Muscle layer of duodenum (tissue), 2 donors: ENCODE measurements at regions not wholly inside any gene's neighbourhood (a gene's known extent, or its start where the extent isn't known, plus 50 kb on each side); places are given as distances from the start of the nearest gene placed in this dataset.
"Not testable (repeated sequence)": the region's sequence is repeated elsewhere in the genome, so short reads cannot be mapped to it uniquely, and the experiment has no call there.

Experiments used
- H3K27ac ChIP-seq: one replicate; pipeline ENCODE4 v1.7.0; 2013; ENCODE audit warnings: mild to moderate bottlenecking, low read length
- H3K27me3 ChIP-seq: one replicate; pipeline ENCODE4 v1.7.0; 2013; ENCODE audit warnings: low read depth, mild to moderate bottlenecking, control low read depth, low read length
- H3K36me3 ChIP-seq, 2 donors: one replicate each; pipeline ENCODE4 v1.7.0; 2013; ENCODE audit warnings: low read length in 2 of 2, control low read depth in 1 of 2, mild to moderate bottlenecking in 1 of 2; ENCODE audit not compliant: insufficient read depth in 2 of 2, control insufficient read depth in 1 of 2
- H3K4me1 ChIP-seq, 2 donors: one replicate each; pipeline ENCODE4 v1.7.0; 2013; ENCODE audit warnings: low read length in 2 of 2, mild to moderate bottlenecking in 2 of 2, control low read depth in 1 of 2, moderate library complexity in 1 of 2; ENCODE audit not compliant: insufficient read depth in 2 of 2, control insufficient read depth in 1 of 2
- H3K4me3 ChIP-seq, 2 donors: one replicate each; pipeline ENCODE4 v1.7.0; 2013; ENCODE audit warnings: low read length in 2 of 2, low read depth in 1 of 2, mild to moderate bottlenecking in 1 of 2
- H3K9me3 ChIP-seq, 2 donors: one replicate each; pipeline ENCODE4 v1.7.0; 2013; ENCODE audit warnings: low read length in 2 of 2, control low read depth in 1 of 2, mild to moderate bottlenecking in 1 of 2; ENCODE audit not compliant: control insufficient read depth in 1 of 2
- donor health status: healthy.

DNA sequence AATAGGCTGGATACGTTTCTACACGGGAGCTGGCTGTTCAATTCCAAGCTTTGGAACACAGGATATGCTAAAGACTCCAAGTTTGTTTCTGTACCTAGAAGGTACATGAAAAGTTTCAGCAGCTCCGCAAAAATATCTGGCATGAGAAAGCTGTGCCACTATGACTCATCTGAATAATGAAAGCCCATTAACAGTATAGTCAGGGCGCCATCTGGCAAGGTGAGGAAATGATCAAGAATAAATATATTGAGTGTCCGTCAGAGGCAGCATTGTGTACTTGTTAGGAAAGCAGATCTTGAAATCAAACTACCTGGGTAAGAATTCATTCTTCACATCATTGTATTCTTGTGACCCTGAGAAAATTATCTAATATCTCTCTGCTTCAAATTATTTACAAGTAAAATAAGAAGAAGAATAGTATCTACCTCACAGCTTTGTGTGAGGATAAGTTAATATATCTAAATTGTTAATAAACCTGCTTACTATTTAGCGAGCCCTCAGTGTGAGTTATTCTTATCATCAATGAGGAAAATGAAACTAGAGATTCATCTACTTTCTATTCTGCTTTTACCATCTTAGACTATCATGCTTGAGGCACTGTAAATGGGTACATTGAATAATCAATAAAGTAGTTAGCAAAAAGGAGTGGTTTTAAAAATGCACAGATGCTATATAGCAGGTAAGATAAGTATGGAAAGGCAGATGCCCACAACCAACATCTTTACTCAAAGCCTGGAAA is 53.5 kb downstream of the FSCB start:
- H3K36me3 ChIP-seq = no peaks in the 10 kb centered on the region
- no peaks in the 10 kb centered on the region for H3K4me1 ChIP-seq
- no peak overlapping the region for H3K4me3 ChIP-seq
- H3K9me3 ChIP-seq = peaks cover 7 to 8% of the 10 kb centered on the region in 2 donors
- H3K27me3 ChIP-seq = no peaks in the 10 kb centered on the region
- no peak overlapping the region for H3K27ac ChIP-seq

DNA sequence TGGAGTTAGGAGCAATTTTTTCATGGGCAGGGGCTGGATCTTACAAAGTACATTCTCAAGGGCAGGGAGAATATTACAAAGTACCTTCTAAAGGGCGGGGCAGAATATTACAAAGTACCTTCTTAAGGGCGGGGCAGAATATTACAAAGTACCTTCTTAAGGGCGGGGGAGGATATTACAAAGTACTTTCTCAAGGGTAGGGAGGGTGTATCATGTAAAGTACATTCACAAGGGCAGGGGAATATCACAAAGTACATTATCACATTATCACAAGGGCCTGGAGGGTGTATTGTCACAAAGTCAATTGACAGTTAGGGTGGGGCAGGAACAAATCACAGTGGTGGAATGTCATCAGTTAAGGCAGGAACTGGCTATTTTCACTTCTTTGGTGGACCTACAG is 56.9 kb downstream of the FSCB start:
- H3K27me3 ChIP-seq, H3K27ac ChIP-seq, H3K4me1 ChIP-seq, H3K36me3 ChIP-seq, H3K4me3 ChIP-seq, H3K9me3 ChIP-seq: not testable (repeated sequence)

DNA sequence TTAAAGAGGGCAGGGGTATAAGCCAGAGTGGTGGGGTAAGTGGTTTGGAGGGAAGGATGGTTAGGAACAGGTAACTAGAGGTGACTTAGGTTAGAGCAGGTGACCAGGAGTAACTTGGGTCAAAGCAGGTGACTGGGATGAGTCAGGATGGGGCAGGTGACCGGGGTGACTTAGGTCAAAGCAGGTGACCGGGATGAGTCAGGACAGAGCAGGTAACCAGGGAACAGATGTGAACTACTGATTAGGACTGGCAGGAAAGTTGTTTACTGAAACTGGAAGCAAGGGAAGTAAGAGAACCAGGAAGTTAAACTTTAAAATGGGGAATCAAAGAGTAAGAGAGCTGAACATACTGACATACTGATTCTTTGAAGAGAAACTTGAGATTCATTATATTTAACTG is 57.4 kb downstream of the FSCB start:
- Histone ChIP-seq H3K4me1 (no peaks in the 10 kb centered on the region), H3K27ac (no peak overlapping the region), H3K9me3 (no peaks in the 10 kb centered on the region), H3K27me3 (no peaks in the 10 kb centered on the region), H3K36me3 (no peaks in the 10 kb centered on the region), H3K4me3 (no peak overlapping the region)

DNA sequence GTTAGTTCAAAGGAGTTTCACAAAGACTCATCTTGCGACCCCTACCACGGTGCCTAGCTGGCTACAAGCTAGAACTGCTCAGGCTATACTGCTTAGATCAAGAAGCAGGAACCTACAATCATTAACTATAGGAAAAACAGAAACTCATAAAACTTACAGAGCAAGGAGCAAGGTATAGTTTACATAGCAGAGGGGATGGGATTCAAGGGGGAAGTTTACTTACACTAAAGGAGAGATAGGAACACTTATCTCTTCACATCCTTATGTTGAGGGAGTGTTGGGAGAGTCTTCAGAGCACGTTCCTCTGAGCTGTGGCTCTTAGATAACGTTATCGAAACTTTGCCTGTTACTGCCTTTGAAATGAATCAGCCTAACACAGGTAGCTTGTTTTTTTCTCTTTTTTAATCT is 58.1 kb downstream of the FSCB start:
- Histone ChIP-seq H3K9me3 (no peaks in the 10 kb centered on the region), H3K27ac (no peak overlapping the region), H3K27me3 (no peaks in the 10 kb centered on the region), H3K4me3 (no peak overlapping the region), H3K36me3 (no peaks in the 10 kb centered on the region), H3K4me1 (no peaks in the 10 kb centered on the region)

- H3K4me1 ChIP-seq = no peaks in the 10 kb centered on the region
- H3K9me3 ChIP-seq = no peaks in the 10 kb centered on the region
- no peak overlapping the region for H3K4me3 ChIP-seq
- H3K36me3 ChIP-seq = no peaks in the 10 kb centered on the region
- no peaks in the 10 kb centered on the region for H3K27me3 ChIP-seq
- no peak overlapping the region for H3K27ac ChIP-seq
Observed at GRCh38 chr14:44446965-44447364, 60.1 kb downstream of the FSCB start.

GRCh38 chr14:44444454-44444853 is 62.6 kb downstream of the FSCB start:
- Histone ChIP-seq H3K9me3 (no peaks in the 10 kb centered on the region), H3K27me3 (no peaks in the 10 kb centered on the region), H3K4me3 (no peak overlapping the region), H3K36me3 (no peaks in the 10 kb centered on the region), H3K27ac (no peak overlapping the region), H3K4me1 (no peaks in the 10 kb centered on the region)

DNA sequence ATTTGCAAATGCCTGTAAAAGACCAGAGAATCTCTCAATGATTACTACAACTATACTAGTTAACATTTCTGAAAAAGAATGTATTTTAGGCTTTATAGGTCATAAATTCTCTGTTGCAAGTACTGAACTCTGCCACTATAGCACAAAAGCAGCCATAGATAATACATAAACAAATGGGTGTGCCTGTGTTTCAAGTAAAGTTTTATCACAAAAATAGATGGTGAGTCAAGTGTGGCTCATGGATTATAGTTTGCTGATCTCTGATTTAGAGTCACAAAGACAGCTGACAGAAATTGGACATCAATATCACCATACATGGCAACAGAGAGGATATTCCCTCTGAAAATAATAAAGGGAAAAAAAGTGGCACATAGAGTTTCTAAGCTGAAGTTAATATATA is 68.1 kb downstream of the FSCB start:
- Histone ChIP-seq H3K4me1 (no peaks in the 10 kb centered on the region), H3K9me3 (no peaks in the 10 kb centered on the region), H3K27ac (no peak overlapping the region), H3K27me3 (no peaks in the 10 kb centered on the region), H3K4me3 (no peak overlapping the region), H3K36me3 (no peaks in the 10 kb centered on the region)

- H3K36me3 ChIP-seq = no peaks in the 10 kb centered on the region
- H3K9me3 ChIP-seq = no peaks in the 10 kb centered on the region
- H3K4me3 ChIP-seq = no peak overlapping the region
- H3K27ac ChIP-seq = no peak overlapping the region
- no peaks in the 10 kb centered on the region for H3K4me1 ChIP-seq
- no peaks in the 10 kb centered on the region for H3K27me3 ChIP-seq
Observed at GRCh38 chr14:44438221-44438620, 68.9 kb downstream of the FSCB start.

GRCh38 chr14:44436458-44436857 is 70.6 kb downstream of the FSCB start:
- no peaks in the 10 kb centered on the region for H3K36me3 ChIP-seq
- H3K27ac ChIP-seq = no peak overlapping the region
- H3K27me3 ChIP-seq = no peaks in the 10 kb centered on the region
- no peaks in the 10 kb centered on the region for H3K4me1 ChIP-seq
- no peak overlapping the region for H3K4me3 ChIP-seq
- H3K9me3 ChIP-seq = no peaks in the 10 kb centered on the region

DNA sequence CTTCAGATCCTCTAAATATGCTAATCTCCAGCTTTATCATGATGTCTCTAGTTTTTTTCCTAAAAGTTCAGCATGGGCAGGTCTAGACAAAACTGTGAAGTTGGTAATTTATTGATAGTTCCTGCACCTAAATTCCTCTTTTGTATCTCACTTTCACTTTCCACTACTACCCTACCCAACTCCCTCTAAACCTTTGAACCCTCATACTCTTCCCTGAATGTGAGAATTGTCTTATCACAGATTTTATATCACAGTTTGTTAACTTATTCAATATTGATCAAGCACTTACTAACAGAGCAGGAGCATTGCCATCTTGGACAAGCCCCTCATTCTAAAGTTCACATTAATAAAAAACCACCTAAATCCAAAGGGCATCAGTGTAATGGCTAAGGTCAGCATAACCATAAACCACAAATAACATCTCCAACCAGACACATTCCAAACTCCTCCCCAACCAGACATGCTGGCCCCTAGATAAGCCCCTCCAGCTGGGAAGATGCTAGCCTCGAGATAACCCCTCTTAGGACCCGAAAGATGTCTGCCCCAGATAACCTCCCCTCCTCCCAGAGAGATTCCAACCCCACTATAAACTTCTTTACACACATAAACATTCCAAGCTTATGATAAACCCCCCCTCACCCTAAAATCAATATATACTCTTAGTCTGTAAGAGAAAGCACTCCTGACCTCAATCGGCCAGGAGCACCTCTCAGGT is 78.7 kb downstream of the FSCB start:
- Histone ChIP-seq H3K9me3 (peaks cover 0 to 6% of the 10 kb centered on the region in 2 donors), H3K27me3 (no peaks in the 10 kb centered on the region), H3K36me3 (no peaks in the 10 kb centered on the region), H3K27ac (no peak overlapping the region), H3K4me3 (no peak overlapping the region), H3K4me1 (no peaks in the 10 kb centered on the region)

DNA sequence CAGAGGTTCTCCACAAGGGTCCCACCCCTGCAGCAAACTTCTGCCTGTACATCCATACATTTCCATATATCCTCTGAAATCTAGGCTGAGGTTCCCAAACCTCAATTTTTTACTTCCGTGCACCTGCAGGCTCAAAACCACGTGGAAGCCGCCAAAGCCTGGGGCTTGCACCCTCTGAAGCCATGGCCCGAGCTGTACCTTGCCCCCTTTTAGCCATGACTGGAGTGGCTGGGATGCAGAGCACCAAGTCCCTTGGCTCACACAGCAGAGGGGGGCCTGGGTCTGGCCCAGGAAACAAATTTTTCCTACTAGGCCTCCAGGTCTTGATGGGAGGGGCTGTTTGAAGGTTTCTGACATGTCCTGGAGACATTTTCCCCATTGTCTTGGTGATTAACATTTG is 84.4 kb downstream of the FSCB start:
- peaks cover 0 to 6% of the 10 kb centered on the region in 2 donors for H3K9me3 ChIP-seq
- H3K4me1 ChIP-seq = no peaks in the 10 kb centered on the region
- no peaks in the 10 kb centered on the region for H3K27me3 ChIP-seq
- no peaks in the 10 kb centered on the region for H3K36me3 ChIP-seq
- H3K4me3 ChIP-seq = no peak overlapping the region
- no peak overlapping the region for H3K27ac ChIP-seq

DNA sequence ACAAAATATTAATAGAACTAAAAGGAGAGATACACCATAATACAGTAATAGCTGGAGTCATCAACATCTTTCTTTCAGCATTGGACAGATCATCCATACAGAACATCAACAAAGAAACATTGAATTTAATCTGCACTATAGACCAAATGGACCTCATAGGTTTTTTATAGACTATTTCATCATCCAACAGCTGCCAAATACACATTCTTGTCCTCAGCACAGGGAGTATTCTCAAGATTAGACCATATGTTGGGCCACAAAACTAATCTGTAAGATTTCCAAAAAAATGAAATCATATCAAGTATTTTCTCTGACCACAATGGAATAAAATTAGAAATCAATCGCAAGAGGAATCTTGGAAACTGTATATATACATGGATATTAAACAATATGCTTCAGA is 86.9 kb downstream of the FSCB start:
- Histone ChIP-seq H3K9me3 (peaks cover 0 to 6% of the 10 kb centered on the region in 2 donors), H3K36me3 (no peaks in the 10 kb centered on the region)

More for the DNA sequence above, 86.9 kb downstream of the FSCB start:
- Histone ChIP-seq H3K4me3 (no peak overlapping the region), H3K27me3 (no peaks in the 10 kb centered on the region), H3K27ac (no peak overlapping the region), H3K4me1 (no peaks in the 10 kb centered on the region)
